HCT116 (cell line): ENCODE measurements at regions not wholly inside any gene's neighbourhood (a gene's known extent, or its start where the extent isn't known, plus 50 kb on each side); places are given as distances from the start of the nearest gene placed in this dataset.

Source experiments
- ATAC-seq: fragments of 200-7000 bp; cut with Tn5 transposase; 2 replicates; pipeline ENCODE4 v1.9.1; 2020; ENCODE audit warnings: mild to moderate bottlenecking, moderate library complexity
- BruUV-seq: library from RNA; stranded (reverse); fragments of 400-500 nt; replicated peaks from 2 replicates; lab custom pipeline; 2021; lab: Mats Ljungman, UMichigan
- CTCF ChIA-PET: fragments of 300-600 bp; sonication (Branson Sonifier 250); formaldehyde crosslinking; loops from one replicate; lab custom pipeline; 2021; ENCODE audit warnings: antibody characterized with exemption; lab: Charles Lee
- POLR2A ChIA-PET: fragments of 300-600, 350-600 bp; sonication (Branson Sonifier 250); formaldehyde crosslinking; loops from one replicate; lab custom pipeline; 2021; ENCODE audit warnings: antibody characterized with exemption; lab: Charles Lee
- RAD21 ChIA-PET, 2 experiments: fragments of 300-600 bp; sonication (Branson Sonifier 250); formaldehyde crosslinking; loops; one replicate each; lab custom pipeline; 2023; ENCODE audit warnings: low total read pairs in 2 of 2; ENCODE audit not compliant: uncharacterized antibody in 2 of 2, unreplicated experiment in 2 of 2, low non-redundant PET in 1 of 2; lab: Charles Lee
- DNase-seq: peaks from one replicate; pipeline ENCODE4 v3.0.0-alpha.2; 2010; ENCODE audit warnings: low read depth, low spot score
- H2AFZ ChIP-seq: fragments of 200-600 bp; shearing (Covaris generic), sonication (generic); 2 replicates; pipeline ENCODE4 v1.6.1; 2017; ENCODE audit warnings: low read depth, mixed run types, mixed read lengths, antibody characterized with exemption, low read length; ENCODE audit not compliant: poor library complexity, severe bottlenecking
- H3K27ac ChIP-seq: 2 replicates; pipeline ENCODE4 v1.5.1; 2012; ENCODE audit warnings: low read depth, low read length
- H3K27me3 ChIP-seq: fragments of 200-600 bp; sonication (generic); 2 replicates; pipeline ENCODE4 v1.6.1; 2016; ENCODE audit warnings: mixed run types, low read length, mixed read lengths; ENCODE audit not compliant: insufficient read depth
- H3K36me3 ChIP-seq, 2 experiments: fragments of 200-500 bp in 1 of 2; fragments of 200-600 bp in 1 of 2; sonication (Bioruptor generic) in 1 of 2; sonication (generic) in 1 of 2; 2 replicates each; pipeline versions ENCODE4 v1.5.1 to v1.6.1; 2014 to 2016; ENCODE audit warnings: low read length in 2 of 2, inconsistent platforms in 1 of 2, mixed read lengths in 1 of 2, mixed run types in 1 of 2; ENCODE audit not compliant: insufficient read depth in 2 of 2, control insufficient read depth in 1 of 2
- H3K4me1 ChIP-seq, 2 experiments: fragments of 200-600 bp in 1 of 2; sonication (generic) in 1 of 2; 2 replicates each; pipeline versions ENCODE4 v1.5.1 to v1.6.1; 2012 to 2017; ENCODE audit warnings: low read length in 2 of 2, inconsistent platforms in 1 of 2, mild to moderate bottlenecking in 1 of 2, mixed read lengths in 1 of 2, mixed run types in 1 of 2, moderate library complexity in 1 of 2; ENCODE audit not compliant: insufficient read depth in 2 of 2, control insufficient read depth in 1 of 2
- H3K4me2 ChIP-seq: fragments of 200-600 bp; sonication (generic); 2 replicates; pipeline ENCODE4 v1.6.1; 2017; ENCODE audit warnings: mixed run types, low read length, mixed read lengths
- H3K4me3 ChIP-seq, 2 experiments: fragments of 200-600 bp in 1 of 2; sonication (generic) in 1 of 2; replicated peaks in 1 of 2; 2 replicates each; pipeline ENCODE4 v1.5.1; 2011 to 2016; ENCODE audit warnings: low read length in 2 of 2, control low read depth in 1 of 2, low read depth in 1 of 2, mild to moderate bottlenecking in 1 of 2, mixed read lengths in 1 of 2, mixed run types in 1 of 2
- H3K79me2 ChIP-seq: fragments of 200-600 bp; sonication (generic); 2 replicates; pipeline ENCODE4 v1.6.1; 2017; ENCODE audit warnings: mild to moderate bottlenecking, mixed run types, low read length, moderate library complexity, mixed read lengths; ENCODE audit not compliant: insufficient read depth
- H3K9ac ChIP-seq: fragments of 200-600 bp; sonication (generic); 2 replicates; pipeline ENCODE4 v1.6.1; 2016; ENCODE audit warnings: low read length, mixed read lengths
- H3K9me2 ChIP-seq: fragments of 200-600 bp; sonication (generic), shearing (Covaris generic); 2 replicates; pipeline ENCODE4 v1.6.1; 2017; ENCODE audit warnings: mixed run types, mild to moderate bottlenecking, moderate library complexity; ENCODE audit not compliant: insufficient read depth
- H3K9me3 ChIP-seq, 2 experiments: fragments of 200-500 bp in 1 of 2; fragments of 200-600 bp in 1 of 2; sonication (Bioruptor generic) in 1 of 2; sonication (generic) in 1 of 2; 2 replicates each; pipeline ENCODE4 v1.6.1; 2014 to 2017; ENCODE audit warnings: low read length in 2 of 2, mixed read lengths in 2 of 2, inconsistent platforms in 1 of 2, low read depth in 1 of 2, mild to moderate bottlenecking in 1 of 2, mixed run types in 1 of 2, moderate library complexity in 1 of 2; ENCODE audit not compliant: control insufficient read depth in 1 of 2, insufficient read depth in 1 of 2
- H4K20me1 ChIP-seq: fragments of 200-600 bp; sonication (generic), shearing (Covaris generic); 2 replicates; pipeline ENCODE4 v1.6.1; 2017; ENCODE audit warnings: mixed run types, mild to moderate bottlenecking, moderate library complexity; ENCODE audit not compliant: insufficient read depth
- CBX3 ChIP-seq: IDR thresholded peaks from 2 replicates; pipeline ENCODE4 v1.6.1; 2012; ENCODE audit warnings: low read depth
- CEBPB ChIP-seq: IDR thresholded peaks from 2 replicates; pipeline ENCODE4 v1.6.1; 2012; ENCODE audit warnings: low read depth
- EGR1 ChIP-seq: IDR thresholded peaks from 2 replicates; pipeline ENCODE4 v1.6.1; 2012; ENCODE audit warnings: low read depth
- ELF1 ChIP-seq: IDR thresholded peaks from 2 replicates; pipeline ENCODE4 v1.6.1; 2012; ENCODE audit warnings: low read depth, borderline replicate concordance
- EZH2 ChIP-seq: fragments of 200-600 bp; sonication (generic); IDR thresholded peaks from 2 replicates; pipeline ENCODE4 v1.6.1; 2017; ENCODE audit warnings: antibody characterized with exemption, mixed run types
- FOSL1 ChIP-seq: IDR thresholded peaks from 2 replicates; pipeline ENCODE4 v1.6.1; 2012; ENCODE audit warnings: low read depth
- JUND ChIP-seq: IDR thresholded peaks from 2 replicates; pipeline ENCODE4 v1.6.1; 2012
- POLR2A ChIP-seq: IDR thresholded peaks from 2 replicates; pipeline ENCODE4 v1.7.0; 2011; ENCODE audit warnings: borderline replicate concordance; ENCODE audit not compliant: insufficient read depth, insufficient read length; ENCODE audit errors: extremely low read depth
- POLR2AphosphoS5 ChIP-seq: IDR thresholded peaks from 2 replicates; pipeline ENCODE4 v1.6.1; 2011; ENCODE audit warnings: mild to moderate bottlenecking, low read depth, low read length, moderate library complexity
- RAD21 ChIP-seq: IDR thresholded peaks from 2 replicates; pipeline ENCODE4 v1.6.1; 2012; ENCODE audit warnings: low read depth, mild to moderate bottlenecking
- SIN3A ChIP-seq: IDR thresholded peaks from 2 replicates; pipeline ENCODE4 v1.6.1; 2012; ENCODE audit warnings: low read depth
- SP1 ChIP-seq: IDR thresholded peaks from 2 replicates; pipeline ENCODE4 v1.6.1; 2012; ENCODE audit warnings: low read depth
- SRF ChIP-seq: IDR thresholded peaks from 2 replicates; pipeline ENCODE4 v1.6.1; 2012; ENCODE audit warnings: low read depth
- YY1 ChIP-seq: IDR thresholded peaks from 2 replicates; pipeline ENCODE4 v1.6.1; 2011; ENCODE audit warnings: low read length, low read depth, moderate library complexity, mild to moderate bottlenecking; ENCODE audit not compliant: insufficient replicate concordance; ENCODE audit errors: extremely low read depth
- ZNF274 ChIP-seq: fragments of 200-500 bp; sonication (Bioruptor generic); IDR thresholded peaks from 2 replicates; pipeline ENCODE4 v1.6.1; 2014; ENCODE audit warnings: mild to moderate bottlenecking, low read depth, low read length, inconsistent platforms
- intact Hi-C: fragments of 100-400 bp; cut with micrococcal nuclease; formaldehyde crosslinking; loops from 2 replicates; pipeline ENCODE4 v1.10.0; 2022
- TF ChIP-seq, protein P1 (sequence below): IDR thresholded peaks from 2 replicates; pipeline ENCODE4 v1.6.1; 2012
- TF ChIP-seq, protein P2 (sequence below): IDR thresholded peaks from 2 replicates; pipeline ENCODE4 v1.6.1; 2012; ENCODE audit warnings: low read depth
- TF ChIP-seq, protein P3 (sequence below), 3 experiments: fragments of 200-600 bp in 1 of 3; sonication (generic) in 1 of 3; IDR thresholded peaks in 2 of 3; conservative IDR thresholded peaks in 1 of 3; 2 replicates each; pipeline ENCODE4 v1.5.1; 2012 to 2017; ENCODE audit warnings: low read depth in 2 of 3, low read length in 2 of 3, antibody characterized with exemption in 1 of 3, borderline replicate concordance in 1 of 3, control low read depth in 1 of 3, mild to moderate bottlenecking in 1 of 3, mixed read lengths in 1 of 3, mixed run types in 1 of 3, moderate library complexity in 1 of 3; ENCODE audit not compliant: insufficient read depth in 1 of 3
- TF ChIP-seq, protein P4 (sequence below): IDR thresholded peaks from 2 replicates; pipeline ENCODE4 v1.6.1; 2011; ENCODE audit warnings: mild to moderate bottlenecking, low read length, moderate library complexity; ENCODE audit not compliant: insufficient replicate concordance; ENCODE audit errors: extremely low read depth

DNA sequence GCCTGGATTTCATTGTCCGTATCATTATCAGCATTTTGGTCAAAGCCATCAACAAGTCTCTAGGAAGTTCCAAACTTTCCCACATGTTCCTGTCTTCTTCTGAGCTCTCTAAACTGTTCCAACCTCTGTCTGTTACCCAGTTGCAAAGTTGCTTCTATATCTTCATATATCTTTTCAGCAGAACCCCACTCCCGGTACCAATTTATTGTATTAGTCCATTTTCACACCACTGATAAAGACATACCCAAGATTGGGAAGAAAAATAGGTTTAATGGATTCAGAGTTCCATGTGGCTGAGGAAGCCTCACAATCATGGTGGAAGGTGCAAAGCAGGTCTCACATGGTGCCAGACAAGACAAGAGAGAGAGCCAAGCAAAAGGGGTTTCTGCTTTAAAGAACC lies 293.2 kb downstream of the EPM2A start (continued):
- TF ChIP-seq, protein P1, sequence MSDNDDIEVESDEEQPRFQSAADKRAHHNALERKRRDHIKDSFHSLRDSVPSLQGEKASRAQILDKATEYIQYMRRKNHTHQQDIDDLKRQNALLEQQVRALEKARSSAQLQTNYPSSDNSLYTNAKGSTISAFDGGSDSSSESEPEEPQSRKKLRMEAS, result no peak
- no peak for TF ChIP-seq EGR1
- TF ChIP-seq CEBPB, result no peak
- TF ChIP-seq CBX3, result no peak

DNA sequence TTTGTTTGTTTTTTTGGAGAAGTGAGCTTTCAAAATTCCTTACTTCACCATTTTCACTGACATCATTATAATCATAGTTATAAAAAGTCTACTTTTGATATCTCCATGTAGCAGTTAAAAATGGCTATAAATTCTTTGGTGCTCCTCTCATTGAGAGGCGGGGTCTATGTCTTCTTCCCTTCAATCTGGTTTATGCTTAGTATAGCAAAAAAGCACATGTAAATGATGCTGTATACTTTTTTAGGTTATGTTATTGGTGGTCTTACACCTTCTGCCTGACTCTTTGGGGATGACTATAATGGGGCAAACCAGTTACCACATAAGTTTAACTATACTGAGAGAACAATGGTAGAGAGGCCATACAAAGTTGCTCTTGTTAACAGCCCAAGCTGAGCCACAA lies 289.6 kb downstream of the EPM2A start:
- POLR2A ChIA-PET, result no interaction called here

More for the DNA sequence above, 289.6 kb downstream of the EPM2A start:
- DNase-seq (no peak), ATAC-seq (no peak)
- H3K9ac ChIP-seq, result no peak overlapping the region
- H3K9me2 ChIP-seq, result no peaks in the 10 kb centered on the region
- BruUV-seq, result no TSS peak
- H3K36me3 ChIP-seq, result no peaks in the 10 kb centered on the region
- peaks cover 3% of the 10 kb centered on the region in 2 experiments; a peak in 3 of 4 replicates for H3K9me3 ChIP-seq
- no peaks in the 10 kb centered on the region for H3K4me1 ChIP-seq
- CTCF ChIA-PET, result no interaction called here
- RAD21 ChIA-PET, result no interaction called here
- H3K27ac ChIP-seq, result no peak overlapping the region
- no peaks in the 10 kb centered on the region for H4K20me1 ChIP-seq
- TF ChIP-seq, protein P2, sequence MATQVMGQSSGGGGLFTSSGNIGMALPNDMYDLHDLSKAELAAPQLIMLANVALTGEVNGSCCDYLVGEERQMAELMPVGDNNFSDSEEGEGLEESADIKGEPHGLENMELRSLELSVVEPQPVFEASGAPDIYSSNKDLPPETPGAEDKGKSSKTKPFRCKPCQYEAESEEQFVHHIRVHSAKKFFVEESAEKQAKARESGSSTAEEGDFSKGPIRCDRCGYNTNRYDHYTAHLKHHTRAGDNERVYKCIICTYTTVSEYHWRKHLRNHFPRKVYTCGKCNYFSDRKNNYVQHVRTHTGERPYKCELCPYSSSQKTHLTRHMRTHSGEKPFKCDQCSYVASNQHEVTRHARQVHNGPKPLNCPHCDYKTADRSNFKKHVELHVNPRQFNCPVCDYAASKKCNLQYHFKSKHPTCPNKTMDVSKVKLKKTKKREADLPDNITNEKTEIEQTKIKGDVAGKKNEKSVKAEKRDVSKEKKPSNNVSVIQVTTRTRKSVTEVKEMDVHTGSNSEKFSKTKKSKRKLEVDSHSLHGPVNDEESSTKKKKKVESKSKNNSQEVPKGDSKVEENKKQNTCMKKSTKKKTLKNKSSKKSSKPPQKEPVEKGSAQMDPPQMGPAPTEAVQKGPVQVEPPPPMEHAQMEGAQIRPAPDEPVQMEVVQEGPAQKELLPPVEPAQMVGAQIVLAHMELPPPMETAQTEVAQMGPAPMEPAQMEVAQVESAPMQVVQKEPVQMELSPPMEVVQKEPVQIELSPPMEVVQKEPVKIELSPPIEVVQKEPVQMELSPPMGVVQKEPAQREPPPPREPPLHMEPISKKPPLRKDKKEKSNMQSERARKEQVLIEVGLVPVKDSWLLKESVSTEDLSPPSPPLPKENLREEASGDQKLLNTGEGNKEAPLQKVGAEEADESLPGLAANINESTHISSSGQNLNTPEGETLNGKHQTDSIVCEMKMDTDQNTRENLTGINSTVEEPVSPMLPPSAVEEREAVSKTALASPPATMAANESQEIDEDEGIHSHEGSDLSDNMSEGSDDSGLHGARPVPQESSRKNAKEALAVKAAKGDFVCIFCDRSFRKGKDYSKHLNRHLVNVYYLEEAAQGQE, result no peak
- TF ChIP-seq EGR1 (no peak), YY1 (no peak), POLR2A (no peak), POLR2AphosphoS5 (no peak), SIN3A (no peak), JUND (no peak), EZH2 (no peak), ELF1 (no peak), CBX3 (no peak), RAD21 (no peak), ZNF274 (no peak), SRF (no peak), FOSL1 (no peak), SP1 (no peak)
- TF ChIP-seq, protein P3, sequence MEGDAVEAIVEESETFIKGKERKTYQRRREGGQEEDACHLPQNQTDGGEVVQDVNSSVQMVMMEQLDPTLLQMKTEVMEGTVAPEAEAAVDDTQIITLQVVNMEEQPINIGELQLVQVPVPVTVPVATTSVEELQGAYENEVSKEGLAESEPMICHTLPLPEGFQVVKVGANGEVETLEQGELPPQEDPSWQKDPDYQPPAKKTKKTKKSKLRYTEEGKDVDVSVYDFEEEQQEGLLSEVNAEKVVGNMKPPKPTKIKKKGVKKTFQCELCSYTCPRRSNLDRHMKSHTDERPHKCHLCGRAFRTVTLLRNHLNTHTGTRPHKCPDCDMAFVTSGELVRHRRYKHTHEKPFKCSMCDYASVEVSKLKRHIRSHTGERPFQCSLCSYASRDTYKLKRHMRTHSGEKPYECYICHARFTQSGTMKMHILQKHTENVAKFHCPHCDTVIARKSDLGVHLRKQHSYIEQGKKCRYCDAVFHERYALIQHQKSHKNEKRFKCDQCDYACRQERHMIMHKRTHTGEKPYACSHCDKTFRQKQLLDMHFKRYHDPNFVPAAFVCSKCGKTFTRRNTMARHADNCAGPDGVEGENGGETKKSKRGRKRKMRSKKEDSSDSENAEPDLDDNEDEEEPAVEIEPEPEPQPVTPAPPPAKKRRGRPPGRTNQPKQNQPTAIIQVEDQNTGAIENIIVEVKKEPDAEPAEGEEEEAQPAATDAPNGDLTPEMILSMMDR (IDR thresholded peaks at IDR 0.05 in 2 of 3, conservative IDR thresholded peaks at IDR 0.05 in 1 of 3; ENCODE audit: borderline replicate concordance in 1 of 3, insufficient read depth in 1 of 3, low read depth in 2 of 3, low read length in 2 of 3), result no peak
- TF ChIP-seq, protein P4, sequence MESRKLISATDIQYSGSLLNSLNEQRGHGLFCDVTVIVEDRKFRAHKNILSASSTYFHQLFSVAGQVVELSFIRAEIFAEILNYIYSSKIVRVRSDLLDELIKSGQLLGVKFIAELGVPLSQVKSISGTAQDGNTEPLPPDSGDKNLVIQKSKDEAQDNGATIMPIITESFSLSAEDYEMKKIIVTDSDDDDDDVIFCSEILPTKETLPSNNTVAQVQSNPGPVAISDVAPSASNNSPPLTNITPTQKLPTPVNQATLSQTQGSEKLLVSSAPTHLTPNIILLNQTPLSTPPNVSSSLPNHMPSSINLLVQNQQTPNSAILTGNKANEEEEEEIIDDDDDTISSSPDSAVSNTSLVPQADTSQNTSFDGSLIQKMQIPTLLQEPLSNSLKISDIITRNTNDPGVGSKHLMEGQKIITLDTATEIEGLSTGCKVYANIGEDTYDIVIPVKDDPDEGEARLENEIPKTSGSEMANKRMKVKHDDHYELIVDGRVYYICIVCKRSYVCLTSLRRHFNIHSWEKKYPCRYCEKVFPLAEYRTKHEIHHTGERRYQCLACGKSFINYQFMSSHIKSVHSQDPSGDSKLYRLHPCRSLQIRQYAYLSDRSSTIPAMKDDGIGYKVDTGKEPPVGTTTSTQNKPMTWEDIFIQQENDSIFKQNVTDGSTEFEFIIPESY, result no peak
- TF ChIP-seq, protein P1, result no peak
- intact Hi-C loops, result no loop called here
- H3K27me3 ChIP-seq, result no peaks in the 10 kb centered on the region
- H2AFZ ChIP-seq, result no peak overlapping the region
- H3K79me2 ChIP-seq, result no peaks in the 10 kb centered on the region
- no peak overlapping the region for H3K4me2 ChIP-seq
- H3K4me3 ChIP-seq, result no peak overlapping the region
